GM21619 (cell line): ENCODE measurements at regions not wholly inside any gene's neighbourhood (a gene's known extent, or its start where the extent isn't known, plus 50 kb on each side); places are given as distances from the start of the nearest gene placed in this dataset.
"Not testable (repeated sequence)": the region's sequence is repeated elsewhere in the genome, so short reads cannot be mapped to it uniquely, and the experiment has no call there.

Experiments used
- ATAC-seq: cut with Tn5 transposase; IDR thresholded peaks from one replicate; pipeline ENCODE4 v1.9.1; 2021; ENCODE audit not compliant: unreplicated experiment

DNA sequence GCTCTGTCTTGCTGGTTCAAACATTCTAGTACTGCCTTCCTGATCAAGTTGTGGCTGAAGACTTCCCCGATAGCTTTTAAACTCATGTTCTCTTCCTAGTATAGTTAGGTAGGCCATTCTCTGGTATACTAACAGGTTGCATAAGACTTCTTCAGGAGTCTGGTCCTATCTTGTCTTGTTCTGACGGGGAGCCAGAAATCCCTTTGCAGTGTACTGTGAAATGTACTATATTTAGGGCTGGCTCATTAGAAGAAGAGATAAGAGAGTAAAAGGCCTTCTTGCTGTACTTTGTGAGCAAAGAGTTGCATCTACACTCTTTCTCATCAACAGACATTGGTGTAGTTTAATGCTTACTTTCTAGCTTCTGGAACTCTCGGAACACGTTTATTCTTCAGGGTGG, 331.9 kb downstream of the NUP35 start:
- ATAC-seq: no peak

- no peak for ATAC-seq
Measured at GRCh38 chr2:183458460-183458859, 334.2 kb downstream of the NUP35 start.

DNA sequence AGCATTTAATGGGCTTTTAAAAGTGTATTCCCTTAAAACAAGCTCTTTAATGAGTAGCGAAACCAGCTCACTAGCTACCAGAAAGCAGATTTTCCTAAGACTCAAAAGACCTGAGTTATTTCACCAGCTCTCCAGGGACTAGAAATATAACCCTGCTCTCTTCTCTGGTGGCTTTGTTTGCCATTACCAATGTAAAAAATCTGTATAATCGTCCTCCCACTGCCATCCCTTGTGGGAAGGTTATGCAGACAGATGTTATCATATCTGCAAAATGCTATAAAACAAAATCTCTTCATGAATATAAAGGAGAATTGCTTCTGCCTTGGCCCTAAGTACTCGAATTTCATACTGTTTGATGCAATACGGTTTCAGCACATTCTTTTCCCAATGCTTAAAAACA, 335.2 kb downstream of the NUP35 start:
- ATAC-seq: no peak

DNA sequence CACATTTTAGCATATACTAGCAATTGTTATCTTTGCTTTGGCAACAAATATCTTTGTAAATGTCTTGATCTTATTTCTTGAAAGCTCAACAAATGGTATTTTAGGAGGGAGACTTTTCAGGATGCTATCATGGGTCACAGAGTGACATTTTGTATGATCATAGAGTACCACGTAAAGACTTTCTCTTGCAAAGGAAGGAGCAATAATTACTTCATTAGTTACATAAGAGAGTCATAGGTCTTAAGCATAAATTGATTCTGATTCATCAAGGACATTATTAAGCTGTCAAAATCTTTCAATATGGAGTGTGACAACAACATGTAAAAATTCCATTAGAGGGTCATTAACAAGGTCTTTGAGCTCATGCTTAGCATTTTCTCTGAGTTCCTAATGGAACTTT, 339.6 kb downstream of the NUP35 start:
- no peak for ATAC-seq

DNA sequence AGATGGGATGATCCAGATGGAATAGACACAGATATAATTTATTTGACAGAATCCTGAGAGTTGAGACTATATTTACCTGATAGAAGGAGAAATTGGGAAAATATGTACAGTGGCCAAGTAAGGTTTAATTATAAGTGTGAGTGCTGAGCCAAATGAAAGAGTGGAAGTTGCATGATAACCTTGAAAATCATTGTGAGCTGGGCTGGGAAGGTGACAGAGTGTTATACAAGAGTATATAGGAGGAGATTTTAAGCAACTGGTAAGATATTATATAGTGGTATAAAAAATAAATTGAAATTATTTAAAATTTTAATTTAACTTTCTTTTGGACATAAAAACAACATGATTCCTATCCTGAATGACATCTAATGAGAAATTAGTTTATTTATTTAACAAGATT, 340.8 kb downstream of the NUP35 start:
- ATAC-seq: no peak

GRCh38 chr2:183474912-183475695, 350.9 kb downstream of the NUP35 start:
- ATAC-seq: no peak

DNA sequence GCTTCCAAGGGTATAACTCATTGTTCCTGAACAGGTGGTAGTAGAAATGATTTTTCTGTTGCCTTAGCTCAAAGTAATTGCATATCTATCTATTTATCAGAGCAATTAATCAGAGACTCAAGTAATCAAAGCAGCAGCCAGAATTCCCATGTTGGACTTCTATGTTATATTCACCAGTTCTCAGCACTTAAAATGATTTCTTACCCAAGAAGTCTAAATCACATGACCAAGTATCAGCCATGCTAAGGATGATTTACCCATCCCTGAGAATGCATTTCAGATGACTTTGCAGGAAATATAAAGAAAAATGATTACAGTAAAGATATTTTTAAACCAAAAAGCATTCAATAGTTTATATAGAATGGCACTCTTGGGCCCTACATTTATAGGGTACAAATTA, 352.2 kb downstream of the NUP35 start:
- ATAC-seq: no peak

DNA sequence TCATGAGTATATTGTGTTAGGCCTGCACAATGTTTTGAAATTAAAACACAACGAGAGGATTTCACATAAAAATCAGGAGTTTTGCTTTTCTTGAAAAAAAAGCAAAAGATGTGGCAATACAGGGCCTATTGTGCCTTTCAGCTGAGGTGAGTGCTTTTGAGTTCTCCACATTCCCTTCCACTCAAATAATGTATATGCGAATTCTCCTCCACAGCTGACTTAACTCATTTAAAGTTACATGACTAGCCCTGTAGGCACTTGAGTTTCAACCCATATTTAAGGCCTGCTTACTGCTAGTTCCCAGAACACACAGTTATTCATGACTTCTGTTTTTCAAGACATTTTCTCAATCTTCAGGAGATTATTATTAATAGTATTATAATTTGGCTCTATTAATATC, 353.1 kb downstream of the NUP35 start:
- no peak for ATAC-seq

DNA sequence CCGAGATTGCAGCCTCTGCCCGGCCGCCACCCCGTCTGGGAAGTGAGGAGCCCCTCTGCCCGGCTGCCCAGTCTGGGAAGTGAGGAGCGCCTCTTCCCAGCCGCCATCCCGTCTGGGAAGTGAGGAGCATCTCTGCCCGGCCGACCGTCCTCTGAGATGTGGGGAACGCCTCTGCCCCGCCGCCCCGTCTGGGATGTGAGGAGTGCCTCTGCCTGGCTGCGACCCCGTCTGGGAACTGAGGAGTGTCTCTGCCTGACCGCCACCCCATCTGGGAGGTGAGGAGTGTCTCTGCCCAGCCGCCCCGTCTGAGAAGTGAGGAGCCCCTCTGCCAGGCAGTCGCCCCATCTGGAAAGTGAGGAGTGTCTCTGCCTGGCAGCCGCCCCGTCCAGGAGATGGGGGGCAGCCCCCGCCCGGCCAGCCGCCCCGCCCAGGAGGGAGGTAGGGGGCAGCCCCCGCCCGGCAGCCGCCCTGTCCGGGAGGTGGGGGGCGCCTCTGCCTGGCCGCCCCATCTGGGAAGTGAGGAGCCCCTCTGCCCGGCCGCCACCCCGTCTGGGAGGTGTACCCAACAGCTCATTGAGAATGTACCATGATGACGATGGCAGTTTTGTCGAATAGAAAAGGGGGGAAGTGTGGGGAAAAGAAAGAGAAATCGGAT, 354.8 kb downstream of the NUP35 start:
- ATAC-seq: not testable (repeated sequence)

GRCh38 chr2:183487326-183487725, 363.1 kb downstream of the NUP35 start:
- no peak for ATAC-seq

GRCh38 chr2:183488421-183488820, 364.2 kb downstream of the NUP35 start:
- ATAC-seq: no peak

DNA sequence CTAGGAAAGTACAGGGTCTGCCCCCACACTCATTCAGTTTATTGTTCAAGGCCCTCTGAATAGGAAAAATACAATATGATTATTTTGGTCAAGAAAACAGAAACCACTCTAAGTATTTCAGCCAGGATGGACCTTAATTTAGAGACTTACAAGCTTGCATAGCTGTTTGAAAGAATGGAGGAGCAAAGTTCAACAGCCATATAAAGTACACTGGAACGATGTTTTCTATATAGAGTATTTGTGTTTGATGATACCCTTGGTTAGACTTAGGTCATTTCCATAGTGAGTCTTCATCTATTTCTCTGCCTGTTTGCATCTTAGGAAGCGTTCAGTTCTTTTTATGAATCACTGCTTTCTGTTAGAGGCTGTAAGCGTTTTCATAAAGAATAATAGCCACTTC, 366.2 kb downstream of the NUP35 start:
- no peak for ATAC-seq

GRCh38 chr2:183490914-183491313, 366.7 kb downstream of the NUP35 start:
- no peak for ATAC-seq

- no peak for ATAC-seq
Measured at GRCh38 chr2:183493040-183493439, 368.8 kb downstream of the NUP35 start.

DNA sequence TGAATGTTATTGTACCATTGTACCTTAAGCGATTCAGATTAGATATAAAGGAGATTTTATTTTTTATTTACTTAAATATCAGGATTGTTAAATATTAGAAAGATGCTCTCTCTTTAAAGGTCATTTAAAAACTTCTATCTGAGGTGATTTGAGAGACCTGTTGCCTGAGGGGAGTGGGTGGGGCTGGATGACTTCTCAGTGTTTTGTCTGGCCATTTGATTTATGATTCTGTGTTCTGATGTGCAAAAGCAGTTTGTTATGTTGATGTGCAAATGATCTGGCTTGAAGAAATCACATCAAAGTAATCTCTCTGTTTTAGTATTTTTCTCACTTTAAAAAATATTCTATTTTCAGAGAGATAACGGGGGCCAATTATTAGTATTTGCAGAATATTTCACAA, 370.8 kb downstream of the NUP35 start:
- ATAC-seq: no peak

GRCh38 chr2:183495589-183496267, 371.5 kb downstream of the NUP35 start:
- ATAC-seq: peak; percentile 99

DNA sequence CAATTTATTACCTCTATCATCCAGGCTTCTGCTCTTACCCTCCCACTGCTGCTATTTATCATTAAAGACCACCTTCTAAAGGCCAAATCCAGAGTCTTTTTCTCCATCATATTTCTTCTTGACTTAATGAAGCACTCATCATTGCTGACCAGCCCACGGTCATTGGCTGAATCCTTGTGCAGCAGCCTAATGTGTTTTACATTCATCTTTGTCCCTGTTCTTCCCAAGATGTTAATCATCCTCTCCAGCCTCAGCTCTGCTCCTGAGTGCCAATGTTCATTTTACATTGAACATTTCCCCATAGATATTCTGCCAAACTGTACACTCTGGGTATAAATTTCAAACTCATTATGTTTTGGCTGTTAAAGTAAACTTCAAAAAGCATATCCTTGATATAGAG, 373.6 kb downstream of the NUP35 start:
- ATAC-seq: no peak

DNA sequence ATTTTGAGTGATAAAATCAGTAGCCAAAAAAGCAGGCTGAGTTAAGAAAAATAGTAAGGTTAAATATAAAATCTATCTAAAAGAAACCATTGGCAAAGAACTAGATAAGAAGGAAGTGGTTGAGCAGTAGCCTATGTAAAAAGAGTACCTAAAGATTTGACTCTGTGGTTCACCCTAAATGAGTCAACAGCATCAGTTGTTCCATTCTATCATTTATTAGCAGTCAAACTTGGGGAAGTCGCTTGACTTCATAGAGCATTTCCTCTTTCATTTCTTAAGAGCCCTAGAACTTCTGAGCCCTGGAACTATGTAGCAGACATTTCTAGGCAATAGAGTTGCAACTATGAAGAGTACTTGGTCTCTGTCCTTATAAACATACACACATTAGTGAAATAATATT, 381.7 kb downstream of the NUP35 start:
- ATAC-seq: peak; percentile 99

- ATAC-seq: no peak
Measured at GRCh38 chr2:183511154-183511553, 386.9 kb downstream of the NUP35 start.

- ATAC-seq: no peak
Measured at GRCh38 chr2:183519371-183520056, 395.3 kb downstream of the NUP35 start.

GRCh38 chr2:183521911-183522310, 397.7 kb downstream of the NUP35 start:
- no peak for ATAC-seq
